NCI-H446 treated with DMSO at 0.1 percent for 48 hours (cell line): ENCODE measurements at regions not wholly inside any gene's neighbourhood (a gene's known extent, or its start where the extent isn't known, plus 50 kb on each side); places are given as distances from the start of the nearest gene placed in this dataset.
A peak's percentile ranks its signal among the peaks of the same experiment; 100 is the strongest.
"Not testable (repeated sequence)": the region's sequence is repeated elsewhere in the genome, so short reads cannot be mapped to it uniquely, and the experiment has no call there.

Experiments
- DNase-seq: peaks from one replicate; lab custom pipeline; 2025; lab: John Stamatoyannopoulos, UW

- DNase-seq, result no peak
These were observed 1345.5 kb downstream of the TECRL start for GRCh38 chr4:63063760-63064159.

- DNase-seq, result not testable (repeated sequence)
These were observed 1346.4 kb downstream of the TECRL start for GRCh38 chr4:63062891-63063290.

- no peak for DNase-seq
These were observed 1359.5 kb downstream of the TECRL start for GRCh38 chr4:63049726-63050125.

- DNase-seq, result no peak
These were observed 1360.0 kb downstream of the TECRL start for GRCh38 chr4:63049278-63049677.

- no peak for DNase-seq
These were observed 1372.9 kb downstream of the TECRL start for GRCh38 chr4:63036159-63036866.

- DNase-seq, result no peak
These were observed 1379.9 kb downstream of the TECRL start for GRCh38 chr4:63029380-63029779.

GRCh38 chr4:63020661-63021060, 1388.6 kb downstream of the TECRL start:
- DNase-seq, result no peak

- DNase-seq, result no peak
These were observed 1392.0 kb downstream of the TECRL start for GRCh38 chr4:63017300-63017699.

- DNase-seq, result no peak
These were observed 1438.4 kb downstream of the TECRL start for GRCh38 chr4:62970846-62971245.

- no peak for DNase-seq
These were observed 1448.8 kb downstream of the TECRL start for GRCh38 chr4:62960415-62960814.

GRCh38 chr4:62953752-62954151, 1455.5 kb downstream of the TECRL start:
- no peak for DNase-seq

GRCh38 chr4:62952366-62952765, 1456.9 kb downstream of the TECRL start:
- no peak for DNase-seq

GRCh38 chr4:62948108-62948507, 1461.1 kb downstream of the TECRL start:
- DNase-seq, result no peak

- DNase-seq, result no peak
These were observed 1469.0 kb downstream of the TECRL start for GRCh38 chr4:62940229-62940628.

GRCh38 chr4:62930884-62931283, 1478.4 kb downstream of the TECRL start:
- no peak for DNase-seq

- DNase-seq, result no peak
These were observed 1480.8 kb downstream of the TECRL start for GRCh38 chr4:62928483-62928882.

- DNase-seq, result no peak
These were observed 1481.7 kb downstream of the TECRL start for GRCh38 chr4:62927574-62927973.

- no peak for DNase-seq
These were observed 1485.5 kb downstream of the TECRL start for GRCh38 chr4:62923783-62924182.

- DNase-seq, result no peak
These were observed 1491.6 kb downstream of the TECRL start for GRCh38 chr4:62917649-62918048.

GRCh38 chr4:62914758-62915157, 1494.5 kb downstream of the TECRL start:
- no peak for DNase-seq

GRCh38 chr4:62913065-62913464, 1496.2 kb downstream of the TECRL start:
- DNase-seq, result no peak

GRCh38 chr4:62912531-62912930, 1496.7 kb downstream of the TECRL start:
- DNase-seq, result peak; percentile 28

- DNase-seq, result no peak
These were observed 1500.0 kb downstream of the TECRL start for GRCh38 chr4:62909238-62909637.

GRCh38 chr4:62901101-62901500, 1508.1 kb downstream of the TECRL start:
- DNase-seq, result no peak
